ENCODE measurements at regions not wholly inside any gene's neighbourhood (a gene's known extent, or its start where the extent isn't known, plus 50 kb on each side); places are given as distances from the start of the nearest gene placed in this dataset.

GRCh38 chr9:118689280-118689679 lies 680.0 kb downstream of the BRINP1 start:
- no peaks in the 10 kb centered on the region for H3K79me2 ChIP-seq (ENCODE audit: control insufficient read depth, insufficient read depth, low read length)
- FAIRE-seq: no peak
- TF ChIP-seq EZH2 (IDR thresholded peaks at IDR 0.05; ENCODE audit: low read length): no peak
- TF ChIP-seq CTCF (optimal IDR thresholded peaks at IDR 0.05 in 1 of 3, IDR thresholded peaks at IDR 0.05 in 1 of 3, conservative IDR thresholded peaks at IDR 0.05 in 1 of 3; ENCODE audit: extremely low read depth in 1 of 3, insufficient read depth in 2 of 3, low read length in 3 of 3): no peak

DNA sequence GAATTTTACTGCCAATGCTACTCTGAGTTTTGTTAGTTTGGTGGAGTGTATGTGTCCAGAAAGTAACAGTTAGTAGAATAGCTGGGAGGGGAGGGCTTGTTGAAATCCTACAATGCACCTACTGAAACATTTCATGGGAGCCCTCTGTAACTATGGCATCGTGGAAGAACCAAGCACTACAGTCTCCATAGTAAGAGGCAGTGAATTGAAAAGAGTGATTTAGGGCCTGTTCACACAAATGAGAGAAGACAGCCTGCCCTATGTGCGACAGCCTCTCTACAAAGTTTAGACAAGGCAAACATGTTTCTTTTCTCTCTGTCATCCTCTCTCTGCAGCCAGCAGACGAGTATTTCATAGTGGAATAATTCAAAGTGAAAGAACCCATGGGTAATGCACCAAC lies 676.6 kb downstream of the BRINP1 start:
- Histone ChIP-seq H4K20me1 (ENCODE audit: control insufficient read depth, extremely low read depth, insufficient read depth, low read length) (no peaks in the 10 kb centered on the region), H3K79me2 (ENCODE audit: control insufficient read depth, insufficient read depth, low read length) (no peaks in the 10 kb centered on the region), H3K9me3 (ENCODE audit: control insufficient read depth, low read depth, low read length) (no peaks in the 10 kb centered on the region), H3K4me2 (ENCODE audit: control insufficient read depth, extremely low read depth, insufficient read depth, low read depth, low read length) (no peak overlapping the region), H3K27ac (ENCODE audit: control insufficient read depth, insufficient read depth, low read length) (no peak overlapping the region), H3K36me3 (ENCODE audit: control insufficient read depth in 2 of 2, extremely low read depth in 1 of 2, insufficient read depth in 2 of 2, low read length in 2 of 2) (no peaks in the 10 kb centered on the region), H2AFZ (ENCODE audit: control insufficient read depth, low read length) (no peak overlapping the region), H3K9ac (ENCODE audit: control insufficient read depth, extremely low read depth, insufficient read depth, low read length) (no peak overlapping the region), H3K4me1 (ENCODE audit: control insufficient read depth, extremely low read depth, insufficient read depth, low read length) (no peaks in the 10 kb centered on the region), H3K27me3 (ENCODE audit: control insufficient read depth, extremely low read depth, insufficient read depth, low read length) (no peaks in the 10 kb centered on the region), H3K4me3 (ENCODE audit: control insufficient read depth in 2 of 3, extremely low read depth in 1 of 3, insufficient read depth in 2 of 3, low read depth in 1 of 3, low read length in 3 of 3) (no peak overlapping the region), H3K9me1 (ENCODE audit: control insufficient read depth, extremely low read depth, insufficient read depth, low read length) (no peaks in the 10 kb centered on the region)
- DNase-seq (ENCODE audit: low read depth, low spot score): no peak
- no peak for TF ChIP-seq CTCF (optimal IDR thresholded peaks at IDR 0.05 in 1 of 3, IDR thresholded peaks at IDR 0.05 in 1 of 3, conservative IDR thresholded peaks at IDR 0.05 in 1 of 3; ENCODE audit: extremely low read depth in 1 of 3, insufficient read depth in 2 of 3, low read length in 3 of 3)
- no peak for TF ChIP-seq EZH2 (IDR thresholded peaks at IDR 0.05; ENCODE audit: low read length)
- dilution Hi-C loops (cut with MboI; ENCODE audit: extremely low pct_ligation_motif_present, low sequenced_read_pairs): no loop called here
- no peak for FAIRE-seq

More at GRCh38 chr9:118689280-118689679, 680.0 kb downstream of the BRINP1 start:
- no peak overlapping the region for H3K27ac ChIP-seq (ENCODE audit: control insufficient read depth, insufficient read depth, low read length)
- H3K4me1 ChIP-seq (ENCODE audit: control insufficient read depth, extremely low read depth, insufficient read depth, low read length): no peaks in the 10 kb centered on the region
- no peaks in the 10 kb centered on the region for H3K9me3 ChIP-seq (ENCODE audit: control insufficient read depth, low read depth, low read length)
- H3K9me1 ChIP-seq (ENCODE audit: control insufficient read depth, extremely low read depth, insufficient read depth, low read length): no peaks in the 10 kb centered on the region
- H3K4me2 ChIP-seq (ENCODE audit: control insufficient read depth, extremely low read depth, insufficient read depth, low read depth, low read length): no peak overlapping the region
- no peaks in the 10 kb centered on the region for H4K20me1 ChIP-seq (ENCODE audit: control insufficient read depth, extremely low read depth, insufficient read depth, low read length)
- no peak for DNase-seq (ENCODE audit: low read depth, low spot score)
- H3K27me3 ChIP-seq (ENCODE audit: control insufficient read depth, extremely low read depth, insufficient read depth, low read length): no peaks in the 10 kb centered on the region
- dilution Hi-C loops (cut with MboI; ENCODE audit: extremely low pct_ligation_motif_present, low sequenced_read_pairs): no loop called here
- no peak overlapping the region for H3K9ac ChIP-seq (ENCODE audit: control insufficient read depth, extremely low read depth, insufficient read depth, low read length)
- no peak overlapping the region for H3K4me3 ChIP-seq (ENCODE audit: control insufficient read depth in 2 of 3, extremely low read depth in 1 of 3, insufficient read depth in 2 of 3, low read depth in 1 of 3, low read length in 3 of 3)
- H3K36me3 ChIP-seq (ENCODE audit: control insufficient read depth in 2 of 2, extremely low read depth in 1 of 2, insufficient read depth in 2 of 2, low read length in 2 of 2): no peaks in the 10 kb centered on the region
- no peak overlapping the region for H2AFZ ChIP-seq (ENCODE audit: control insufficient read depth, low read length)
